ENCODE measurements at regions not wholly inside any gene's neighbourhood (a gene's known extent, or its start where the extent isn't known, plus 50 kb on each side); places are given as distances from the start of the nearest gene placed in this dataset.

DNA sequence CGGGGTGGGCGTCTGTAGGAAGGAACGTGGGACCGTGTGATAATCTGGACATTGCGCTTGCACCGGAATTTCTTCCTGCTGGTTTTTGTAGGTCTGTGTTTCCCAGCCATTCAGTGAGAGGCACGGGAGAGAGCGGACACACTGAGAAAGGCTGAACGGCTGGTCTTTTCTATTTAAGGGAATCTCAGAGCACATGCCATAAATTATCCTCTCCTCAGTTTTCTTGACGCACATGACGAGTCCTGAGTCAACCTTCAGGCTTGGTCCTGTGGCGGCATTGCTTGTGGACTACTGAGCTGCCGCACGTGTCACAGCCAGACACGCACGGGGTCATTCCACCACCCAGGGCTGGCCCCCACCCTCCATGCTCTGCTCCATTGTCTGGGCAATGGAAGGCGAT is 519.3 kb upstream of the ID2 start:
- no peak for TF ChIP-seq EZH2 (IDR thresholded peaks at IDR 0.05; ENCODE audit: insufficient read depth, poor library complexity, severe bottlenecking)
- no peak for TF ChIP-seq EZH2phosphoT487 (IDR thresholded peaks at IDR 0.05; ENCODE audit: insufficient read depth, low read depth)

Data from GM23248 (cell line).